DND-41 (cell line): ENCODE measurements at regions not wholly inside any gene's neighbourhood (a gene's known extent, or its start where the extent isn't known, plus 50 kb on each side); places are given as distances from the start of the nearest gene placed in this dataset.

Experiments used
- ATAC-seq: fragments of 200-7000 bp; cut with Tn5 transposase; 3 replicates; pipeline ENCODE4 v1.9.1; 2021; ENCODE audit warnings: low read depth; ENCODE audit not compliant: insufficient read depth
- DNase-seq: peaks from one replicate; pipeline ENCODE4 v3.0.0-alpha.2; 2020
- H2AFZ ChIP-seq: 2 replicates; pipeline ENCODE4 v1.6.0; 2012; ENCODE audit warnings: low read depth, low read length
- H3K27ac ChIP-seq: 2 replicates; pipeline ENCODE4 v1.5.1; 2012; ENCODE audit warnings: low read length, inconsistent platforms
- H3K27me3 ChIP-seq: fragments of 200-600 bp; sonication (generic); 2 replicates; pipeline ENCODE4 v1.6.0; 2012; ENCODE audit warnings: low read length, mild to moderate bottlenecking, inconsistent platforms; ENCODE audit not compliant: insufficient read depth, poor library complexity
- H3K36me3 ChIP-seq: 2 replicates; pipeline ENCODE4 v1.5.1; 2012; ENCODE audit warnings: low read length, inconsistent platforms; ENCODE audit not compliant: insufficient read depth
- H3K4me1 ChIP-seq: 2 replicates; pipeline ENCODE4 v1.5.1; 2012; ENCODE audit warnings: mild to moderate bottlenecking, low read length; ENCODE audit not compliant: insufficient read depth
- H3K4me2 ChIP-seq: 2 replicates; pipeline ENCODE4 v1.6.0; 2012; ENCODE audit warnings: mild to moderate bottlenecking, moderate library complexity, low read length, inconsistent platforms; ENCODE audit not compliant: insufficient read depth
- H3K4me3 ChIP-seq, 2 experiments: fragments of 200-600 bp in 1 of 2; shearing (Covaris generic) in 1 of 2; 2 replicates each; pipeline ENCODE4 v1.5.1; 2012 to 2016; ENCODE audit warnings: inconsistent platforms in 2 of 2, low read length in 2 of 2, mild to moderate bottlenecking in 2 of 2, low read depth in 1 of 2, moderate library complexity in 1 of 2
- H3K79me2 ChIP-seq: 2 replicates; pipeline ENCODE4 v1.6.0; 2012; ENCODE audit warnings: low read length, inconsistent platforms; ENCODE audit not compliant: insufficient read depth
- H3K9ac ChIP-seq: 2 replicates; pipeline ENCODE4 v1.6.0; 2012; ENCODE audit warnings: low read depth, mild to moderate bottlenecking, inconsistent platforms, low read length, moderate library complexity
- H3K9me3 ChIP-seq: 2 replicates; pipeline ENCODE4 v1.5.1; 2012; ENCODE audit warnings: low read length, moderate library complexity, mild to moderate bottlenecking, inconsistent platforms; ENCODE audit not compliant: insufficient read depth, severe bottlenecking
- H4K20me1 ChIP-seq: 2 replicates; pipeline ENCODE4 v1.6.0; 2012; ENCODE audit warnings: low read length; ENCODE audit not compliant: insufficient read depth
- CTCF ChIP-seq: IDR thresholded peaks from 2 replicates; pipeline ENCODE4 v1.5.1; 2012; ENCODE audit warnings: borderline replicate concordance, low read length, moderate library complexity, mild to moderate bottlenecking; ENCODE audit not compliant: poor library complexity, severe bottlenecking; ENCODE audit errors: extremely low read depth
- EZH2 ChIP-seq: IDR thresholded peaks from 3 replicates; pipeline ENCODE4 v1.6.1; 2012; ENCODE audit warnings: borderline replicate concordance, low read depth, mild to moderate bottlenecking, moderate library complexity, low read length, inconsistent platforms; ENCODE audit not compliant: severe bottlenecking

- DNase-seq, result no peak
These were observed 380.6 kb downstream of the BRD1 start for GRCh38 chr22:49446759-49447710.

GRCh38 chr22:49446145-49446758 is 381.4 kb downstream of the BRD1 start:
- Histone ChIP-seq H3K79me2 (no peaks in the 10 kb centered on the region), H4K20me1 (no peaks in the 10 kb centered on the region), H3K4me2 (no peak overlapping the region), H3K4me3 (no peak overlapping the region), H3K9ac (no peak overlapping the region), H3K36me3 (no peaks in the 10 kb centered on the region), H2AFZ (no peak overlapping the region), H3K27me3 (no peaks in the 10 kb centered on the region), H3K27ac (no peak overlapping the region), H3K9me3 (no peaks in the 10 kb centered on the region), H3K4me1 (no peaks in the 10 kb centered on the region)
- ATAC-seq, result no peak
- DNase-seq, result no peak
- TF ChIP-seq CTCF (no peak), EZH2 (no peak)

More at GRCh38 chr22:49446759-49447710, 380.6 kb downstream of the BRD1 start:
- Histone ChIP-seq H3K9me3 (no peaks in the 10 kb centered on the region), H3K27ac (no peak overlapping the region), H3K9ac (no peak overlapping the region), H3K4me1 (no peaks in the 10 kb centered on the region), H2AFZ (no peak overlapping the region), H3K4me3 (no peak overlapping the region), H3K36me3 (no peaks in the 10 kb centered on the region), H3K79me2 (no peaks in the 10 kb centered on the region), H3K4me2 (no peak overlapping the region), H4K20me1 (no peaks in the 10 kb centered on the region), H3K27me3 (no peaks in the 10 kb centered on the region)
- TF ChIP-seq CTCF (no peak), EZH2 (no peak)
- ATAC-seq, result no peak

GRCh38 chr22:49444781-49445180 is 382.9 kb downstream of the BRD1 start:
- ATAC-seq (no peak), DNase-seq (no peak)
- H3K27ac ChIP-seq, result no peak overlapping the region
- no peaks in the 10 kb centered on the region for H3K9me3 ChIP-seq
- no peaks in the 10 kb centered on the region for H4K20me1 ChIP-seq
- no peaks in the 10 kb centered on the region for H3K4me1 ChIP-seq
- H3K79me2 ChIP-seq, result no peaks in the 10 kb centered on the region
- no peak overlapping the region for H3K4me3 ChIP-seq
- no peak overlapping the region for H3K4me2 ChIP-seq
- no peaks in the 10 kb centered on the region for H3K36me3 ChIP-seq
- no peaks in the 10 kb centered on the region for H3K27me3 ChIP-seq
- H2AFZ ChIP-seq, result no peak overlapping the region
- no peak overlapping the region for H3K9ac ChIP-seq
- no peak for TF ChIP-seq CTCF
- no peak for TF ChIP-seq EZH2
